H1 (cell line): ENCODE measurements at regions not wholly inside any gene's neighbourhood (a gene's known extent, or its start where the extent isn't known, plus 50 kb on each side); places are given as distances from the start of the nearest gene placed in this dataset.

Source experiments
- CBX5 ChIP-seq: fragments of 300-800, 300-1000 bp; sonication (generic); IDR thresholded peaks from 2 replicates; pipeline ENCODE4 v1.7.1; 2016; ENCODE audit warnings: antibody characterized with exemption, low read length, low read depth
- CREB1 ChIP-seq: IDR thresholded peaks from 2 replicates; pipeline ENCODE4 v1.6.1; 2012; ENCODE audit warnings: inconsistent platforms
- EP300 ChIP-seq, 2 experiments: IDR thresholded peaks; 1 replicate in 1 of 2; 2 replicates in 1 of 2; pipeline ENCODE4 v1.6.1; 2011 to 2012; ENCODE audit warnings: low read depth in 2 of 2, low read length in 2 of 2, mild to moderate bottlenecking in 2 of 2, borderline replicate concordance in 1 of 2, inconsistent platforms in 1 of 2, moderate library complexity in 1 of 2
- EZH2 ChIP-seq: fragments of 200-600 bp; sonication (generic); IDR thresholded peaks from 2 replicates; pipeline ENCODE4 v1.7.1; 2012; ENCODE audit warnings: low read depth, mild to moderate bottlenecking, moderate library complexity, low read length, inconsistent platforms; ENCODE audit not compliant: severe bottlenecking
- GABPA ChIP-seq: IDR thresholded peaks from 2 replicates; pipeline ENCODE4 v1.6.1; 2011; ENCODE audit warnings: mild to moderate bottlenecking, low read length, moderate library complexity, borderline replicate concordance; ENCODE audit not compliant: insufficient read depth
- POLR2A ChIP-seq, 2 experiments: IDR thresholded peaks; 1 replicate in 1 of 2; 2 replicates in 1 of 2; pipeline ENCODE4 v1.6.1; 2011; ENCODE audit warnings: low read depth in 2 of 2, low read length in 2 of 2, mild to moderate bottlenecking in 2 of 2; ENCODE audit errors: control extremely low read depth in 1 of 2
- POLR2AphosphoS5 ChIP-seq: IDR thresholded peaks from 2 replicates; pipeline ENCODE4 v1.6.1; 2011; ENCODE audit warnings: low read depth, low read length
- TF ChIP-seq, protein P1 (sequence below), 3 experiments: IDR thresholded peaks; 1 replicate in 2 of 3; 2 replicates in 1 of 3; pipeline versions ENCODE4 v1.5.1 to v1.6.1; 2011; ENCODE audit warnings: low read length in 3 of 3, mild to moderate bottlenecking in 3 of 3, inconsistent platforms in 2 of 3, low read depth in 1 of 3, moderate library complexity in 1 of 3; ENCODE audit not compliant: insufficient read depth in 1 of 3; ENCODE audit errors: control extremely low read depth in 1 of 3
- TF ChIP-seq, protein P2 (sequence below): IDR thresholded peaks from 2 replicates; pipeline ENCODE4 v1.6.1; 2012; ENCODE audit warnings: low read length, inconsistent platforms
- TF ChIP-seq, protein P3 (sequence below): IDR thresholded peaks from 2 replicates; pipeline ENCODE4 v1.6.1; 2012; ENCODE audit warnings: inconsistent platforms

DNA sequence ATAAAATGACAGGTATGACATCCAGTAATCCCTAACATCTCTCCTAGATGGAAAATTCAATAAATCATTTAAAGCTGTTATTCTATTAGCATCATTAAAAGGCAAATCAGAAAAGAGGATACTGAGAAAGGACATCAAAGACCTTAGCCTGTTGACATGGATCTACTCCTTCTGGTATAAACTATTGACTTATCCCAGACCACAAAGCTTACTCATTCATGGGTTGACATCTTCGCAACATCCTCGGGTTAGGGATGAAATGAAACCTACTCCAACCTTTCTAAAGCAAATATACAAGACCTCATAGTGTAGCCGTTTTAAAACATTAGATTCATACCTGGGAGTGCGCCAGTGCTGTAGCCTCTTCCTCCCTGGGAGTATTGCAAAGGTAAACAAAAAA, 191.5 kb upstream of the BTG1 start:
- TF ChIP-seq POLR2A (IDR thresholded peaks at IDR 0.05; ENCODE audit: control extremely low read depth in 1 of 2, low read depth in 2 of 2, low read length in 2 of 2) (no peak), EP300 (IDR thresholded peaks at IDR 0.05; ENCODE audit: borderline replicate concordance in 1 of 2, low read depth in 2 of 2, low read length in 2 of 2) (no peak), CBX5 (no peak), POLR2AphosphoS5 (no peak), CREB1 (no peak), EZH2 (no peak), GABPA (no peak)
- TF ChIP-seq, protein P1, sequence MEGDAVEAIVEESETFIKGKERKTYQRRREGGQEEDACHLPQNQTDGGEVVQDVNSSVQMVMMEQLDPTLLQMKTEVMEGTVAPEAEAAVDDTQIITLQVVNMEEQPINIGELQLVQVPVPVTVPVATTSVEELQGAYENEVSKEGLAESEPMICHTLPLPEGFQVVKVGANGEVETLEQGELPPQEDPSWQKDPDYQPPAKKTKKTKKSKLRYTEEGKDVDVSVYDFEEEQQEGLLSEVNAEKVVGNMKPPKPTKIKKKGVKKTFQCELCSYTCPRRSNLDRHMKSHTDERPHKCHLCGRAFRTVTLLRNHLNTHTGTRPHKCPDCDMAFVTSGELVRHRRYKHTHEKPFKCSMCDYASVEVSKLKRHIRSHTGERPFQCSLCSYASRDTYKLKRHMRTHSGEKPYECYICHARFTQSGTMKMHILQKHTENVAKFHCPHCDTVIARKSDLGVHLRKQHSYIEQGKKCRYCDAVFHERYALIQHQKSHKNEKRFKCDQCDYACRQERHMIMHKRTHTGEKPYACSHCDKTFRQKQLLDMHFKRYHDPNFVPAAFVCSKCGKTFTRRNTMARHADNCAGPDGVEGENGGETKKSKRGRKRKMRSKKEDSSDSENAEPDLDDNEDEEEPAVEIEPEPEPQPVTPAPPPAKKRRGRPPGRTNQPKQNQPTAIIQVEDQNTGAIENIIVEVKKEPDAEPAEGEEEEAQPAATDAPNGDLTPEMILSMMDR (IDR thresholded peaks at IDR 0.05; ENCODE audit: control extremely low read depth in 1 of 3, insufficient read depth in 1 of 3, low read depth in 1 of 3, low read length in 3 of 3), result no peak
- TF ChIP-seq, protein P2, sequence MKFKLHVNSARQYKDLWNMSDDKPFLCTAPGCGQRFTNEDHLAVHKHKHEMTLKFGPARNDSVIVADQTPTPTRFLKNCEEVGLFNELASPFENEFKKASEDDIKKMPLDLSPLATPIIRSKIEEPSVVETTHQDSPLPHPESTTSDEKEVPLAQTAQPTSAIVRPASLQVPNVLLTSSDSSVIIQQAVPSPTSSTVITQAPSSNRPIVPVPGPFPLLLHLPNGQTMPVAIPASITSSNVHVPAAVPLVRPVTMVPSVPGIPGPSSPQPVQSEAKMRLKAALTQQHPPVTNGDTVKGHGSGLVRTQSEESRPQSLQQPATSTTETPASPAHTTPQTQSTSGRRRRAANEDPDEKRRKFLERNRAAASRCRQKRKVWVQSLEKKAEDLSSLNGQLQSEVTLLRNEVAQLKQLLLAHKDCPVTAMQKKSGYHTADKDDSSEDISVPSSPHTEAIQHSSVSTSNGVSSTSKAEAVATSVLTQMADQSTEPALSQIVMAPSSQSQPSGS, result no peak
- TF ChIP-seq, protein P3, sequence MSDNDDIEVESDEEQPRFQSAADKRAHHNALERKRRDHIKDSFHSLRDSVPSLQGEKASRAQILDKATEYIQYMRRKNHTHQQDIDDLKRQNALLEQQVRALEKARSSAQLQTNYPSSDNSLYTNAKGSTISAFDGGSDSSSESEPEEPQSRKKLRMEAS, result no peak
